ENCODE measurements at regions not wholly inside any gene's neighbourhood (a gene's known extent, or its start where the extent isn't known, plus 50 kb on each side); places are given as distances from the start of the nearest gene placed in this dataset.
"Not testable (repeated sequence)": the region's sequence is repeated elsewhere in the genome, so short reads cannot be mapped to it uniquely, and the experiment has no call there.

- H3K4me1 ChIP-seq (ENCODE audit: control insufficient read depth, insufficient read depth, low read length); H3K9ac ChIP-seq (ENCODE audit: low read length); H3K27me3 ChIP-seq (ENCODE audit: control insufficient read depth, insufficient read depth, low read length); H3K27ac ChIP-seq (ENCODE audit: low read depth, low read length); H3K4me3 ChIP-seq (ENCODE audit: low read length); H3K36me3 ChIP-seq (ENCODE audit: control insufficient read depth, insufficient read depth, low read length): not testable (repeated sequence)
Observed at GRCh38 chr11:95610185-95610584, 179.4 kb downstream of the FAM76B start.

- H3K9ac ChIP-seq (ENCODE audit: low read length): no peak overlapping the region
- no peaks in the 10 kb centered on the region for H3K36me3 ChIP-seq (ENCODE audit: control insufficient read depth, insufficient read depth, low read length)
- H3K4me1 ChIP-seq (ENCODE audit: control insufficient read depth, insufficient read depth, low read length): no peaks in the 10 kb centered on the region
- H3K27me3 ChIP-seq (ENCODE audit: control insufficient read depth, insufficient read depth, low read length): no peaks in the 10 kb centered on the region
- no peak overlapping the region for H3K4me3 ChIP-seq (ENCODE audit: low read length)
- no peak overlapping the region for H3K27ac ChIP-seq (ENCODE audit: low read depth, low read length)
Observed at GRCh38 chr11:95608093-95608492, 181.5 kb downstream of the FAM76B start.

- Histone ChIP-seq H3K27me3 (ENCODE audit: control insufficient read depth, insufficient read depth, low read length) (no peaks in the 10 kb centered on the region), H3K36me3 (ENCODE audit: control insufficient read depth, insufficient read depth, low read length) (no peaks in the 10 kb centered on the region), H3K4me1 (ENCODE audit: control insufficient read depth, insufficient read depth, low read length) (no peaks in the 10 kb centered on the region), H3K9ac (ENCODE audit: low read length) (no peak overlapping the region), H3K27ac (ENCODE audit: low read depth, low read length) (no peak overlapping the region), H3K4me3 (ENCODE audit: low read length) (no peak overlapping the region)
Observed at GRCh38 chr11:95606824-95607223, 182.8 kb downstream of the FAM76B start.

GRCh38 chr11:95605271-95605940, 184.2 kb downstream of the FAM76B start:
- H3K4me3 ChIP-seq (ENCODE audit: low read length): no peak overlapping the region
- no peaks in the 10 kb centered on the region for H3K27me3 ChIP-seq (ENCODE audit: control insufficient read depth, insufficient read depth, low read length)
- H3K27ac ChIP-seq (ENCODE audit: low read depth, low read length): no peak overlapping the region
- H3K9ac ChIP-seq (ENCODE audit: low read length): no peak overlapping the region
- no peaks in the 10 kb centered on the region for H3K4me1 ChIP-seq (ENCODE audit: control insufficient read depth, insufficient read depth, low read length)
- H3K36me3 ChIP-seq (ENCODE audit: control insufficient read depth, insufficient read depth, low read length): no peaks in the 10 kb centered on the region

GRCh38 chr11:95599959-95600586, 189.5 kb downstream of the FAM76B start:
- Histone ChIP-seq H3K27me3 (ENCODE audit: control insufficient read depth, insufficient read depth, low read length) (no peaks in the 10 kb centered on the region), H3K4me1 (ENCODE audit: control insufficient read depth, insufficient read depth, low read length) (no peaks in the 10 kb centered on the region), H3K27ac (ENCODE audit: low read depth, low read length) (no peak overlapping the region), H3K4me3 (ENCODE audit: low read length) (no peak overlapping the region), H3K36me3 (ENCODE audit: control insufficient read depth, insufficient read depth, low read length) (no peaks in the 10 kb centered on the region), H3K9ac (ENCODE audit: low read length) (no peak overlapping the region)

GRCh38 chr11:95595973-95596489, 193.6 kb downstream of the FAM76B start:
- Histone ChIP-seq H3K27me3 (ENCODE audit: control insufficient read depth, insufficient read depth, low read length) (no peaks in the 10 kb centered on the region), H3K36me3 (ENCODE audit: control insufficient read depth, insufficient read depth, low read length) (no peaks in the 10 kb centered on the region), H3K4me1 (ENCODE audit: control insufficient read depth, insufficient read depth, low read length) (no peaks in the 10 kb centered on the region), H3K4me3 (ENCODE audit: low read length) (no peak overlapping the region), H3K27ac (ENCODE audit: low read depth, low read length) (no peak overlapping the region), H3K9ac (ENCODE audit: low read length) (no peak overlapping the region)

GRCh38 chr11:95595541-95595940, 194.0 kb downstream of the FAM76B start:
- H3K27me3 ChIP-seq (ENCODE audit: control insufficient read depth, insufficient read depth, low read length): no peaks in the 10 kb centered on the region
- no peak overlapping the region for H3K9ac ChIP-seq (ENCODE audit: low read length)
- no peaks in the 10 kb centered on the region for H3K36me3 ChIP-seq (ENCODE audit: control insufficient read depth, insufficient read depth, low read length)
- no peak overlapping the region for H3K27ac ChIP-seq (ENCODE audit: low read depth, low read length)
- no peak overlapping the region for H3K4me3 ChIP-seq (ENCODE audit: low read length)
- no peaks in the 10 kb centered on the region for H3K4me1 ChIP-seq (ENCODE audit: control insufficient read depth, insufficient read depth, low read length)

- H3K27me3 ChIP-seq (ENCODE audit: control insufficient read depth, insufficient read depth, low read length): no peaks in the 10 kb centered on the region
- no peaks in the 10 kb centered on the region for H3K36me3 ChIP-seq (ENCODE audit: control insufficient read depth, insufficient read depth, low read length)
- no peak overlapping the region for H3K4me3 ChIP-seq (ENCODE audit: low read length)
- no peak overlapping the region for H3K27ac ChIP-seq (ENCODE audit: low read depth, low read length)
- H3K4me1 ChIP-seq (ENCODE audit: control insufficient read depth, insufficient read depth, low read length): no peaks in the 10 kb centered on the region
- H3K9ac ChIP-seq (ENCODE audit: low read length): no peak overlapping the region
Observed at GRCh38 chr11:95593111-95593510, 196.5 kb downstream of the FAM76B start.

GRCh38 chr11:95592471-95592870, 197.1 kb downstream of the FAM76B start:
- Histone ChIP-seq H3K27me3 (ENCODE audit: control insufficient read depth, insufficient read depth, low read length) (no peaks in the 10 kb centered on the region), H3K4me3 (ENCODE audit: low read length) (no peak overlapping the region), H3K27ac (ENCODE audit: low read depth, low read length) (no peak overlapping the region), H3K9ac (ENCODE audit: low read length) (no peak overlapping the region), H3K36me3 (ENCODE audit: control insufficient read depth, insufficient read depth, low read length) (no peaks in the 10 kb centered on the region), H3K4me1 (ENCODE audit: control insufficient read depth, insufficient read depth, low read length) (no peaks in the 10 kb centered on the region)

- Histone ChIP-seq H3K9ac (ENCODE audit: low read length) (no peak overlapping the region), H3K4me3 (ENCODE audit: low read length) (no peak overlapping the region), H3K27me3 (ENCODE audit: control insufficient read depth, insufficient read depth, low read length) (no peaks in the 10 kb centered on the region), H3K4me1 (ENCODE audit: control insufficient read depth, insufficient read depth, low read length) (no peaks in the 10 kb centered on the region), H3K27ac (ENCODE audit: low read depth, low read length) (no peak overlapping the region), H3K36me3 (ENCODE audit: control insufficient read depth, insufficient read depth, low read length) (no peaks in the 10 kb centered on the region)
Observed at GRCh38 chr11:95589893-95590612, 199.5 kb downstream of the FAM76B start.

- no peaks in the 10 kb centered on the region for H3K27me3 ChIP-seq (ENCODE audit: control insufficient read depth, insufficient read depth, low read length)
- H3K27ac ChIP-seq (ENCODE audit: low read depth, low read length): no peak overlapping the region
- H3K4me1 ChIP-seq (ENCODE audit: control insufficient read depth, insufficient read depth, low read length): no peaks in the 10 kb centered on the region
- H3K4me3 ChIP-seq (ENCODE audit: low read length): no peak overlapping the region
- no peaks in the 10 kb centered on the region for H3K36me3 ChIP-seq (ENCODE audit: control insufficient read depth, insufficient read depth, low read length)
- no peak overlapping the region for H3K9ac ChIP-seq (ENCODE audit: low read length)
Observed at GRCh38 chr11:95588821-95589220, 200.8 kb downstream of the FAM76B start.

GRCh38 chr11:95586661-95587060, 202.9 kb downstream of the FAM76B start:
- no peak overlapping the region for H3K9ac ChIP-seq (ENCODE audit: low read length)
- H3K4me1 ChIP-seq (ENCODE audit: control insufficient read depth, insufficient read depth, low read length): no peaks in the 10 kb centered on the region
- no peaks in the 10 kb centered on the region for H3K27me3 ChIP-seq (ENCODE audit: control insufficient read depth, insufficient read depth, low read length)
- no peak overlapping the region for H3K4me3 ChIP-seq (ENCODE audit: low read length)
- H3K27ac ChIP-seq (ENCODE audit: low read depth, low read length): no peak overlapping the region
- no peaks in the 10 kb centered on the region for H3K36me3 ChIP-seq (ENCODE audit: control insufficient read depth, insufficient read depth, low read length)

Data from rectal smooth muscle tissue (tissue), 1 donor.